DOHH2 (cell line): ENCODE measurements at regions not wholly inside any gene's neighbourhood (a gene's known extent, or its start where the extent isn't known, plus 50 kb on each side); places are given as distances from the start of the nearest gene placed in this dataset.

Source experiments
- H3F3A ChIP-seq: fragments of 200-600 bp; sonication (generic), shearing (Covaris generic); 2 replicates; pipeline ENCODE4 v1.6.0; 2016; ENCODE audit warnings: antibody characterized with exemption, mild to moderate bottlenecking; ENCODE audit not compliant: control insufficient read depth, insufficient read depth
- H3K27ac ChIP-seq: fragments of 200-600 bp; sonication (generic); 2 replicates; pipeline ENCODE4 v1.5.1; 2014; ENCODE audit warnings: low read depth, mild to moderate bottlenecking, low read length, moderate library complexity
- H3K27me3 ChIP-seq: fragments of 200-600 bp; sonication (generic); 2 replicates; pipeline ENCODE4 v1.6.1; 2014; ENCODE audit warnings: mild to moderate bottlenecking, low read length, mixed read lengths; ENCODE audit not compliant: control insufficient read depth
- H3K36me3 ChIP-seq: fragments of 200-600 bp; sonication (generic); 2 replicates; pipeline ENCODE4 v1.6.1; 2014; ENCODE audit warnings: mild to moderate bottlenecking, low read length, moderate library complexity, mixed read lengths; ENCODE audit not compliant: control insufficient read depth
- H3K4me1 ChIP-seq: fragments of 200-600 bp; sonication (generic); 2 replicates; pipeline ENCODE4 v1.6.1; 2014; ENCODE audit warnings: mild to moderate bottlenecking, low read length, mixed read lengths; ENCODE audit not compliant: control insufficient read depth
- H3K4me2 ChIP-seq: fragments of 200-600 bp; sonication (generic); 2 replicates; pipeline ENCODE4 v1.6.0; 2014; ENCODE audit warnings: mild to moderate bottlenecking, low read length, moderate library complexity
- H3K4me3 ChIP-seq: fragments of 200-600 bp; sonication (generic); 2 replicates; pipeline ENCODE4 v1.5.1; 2014; ENCODE audit warnings: mild to moderate bottlenecking, low read length, mixed read lengths
- H3K79me2 ChIP-seq: fragments of 200-600 bp; sonication (generic); 2 replicates; pipeline ENCODE4 v1.6.1; 2014; ENCODE audit warnings: mild to moderate bottlenecking, low read length, mixed read lengths; ENCODE audit not compliant: control insufficient read depth
- H3K9me2 ChIP-seq: fragments of 200-600 bp; sonication (generic); replicated peaks from 2 replicates; pipeline ENCODE4 v1.6.1; 2014; ENCODE audit warnings: mild to moderate bottlenecking, low read length, mixed read lengths; ENCODE audit not compliant: control insufficient read depth
- H3K9me3 ChIP-seq: fragments of 200-600 bp; sonication (generic); 2 replicates; pipeline ENCODE4 v1.6.1; 2014; ENCODE audit warnings: antibody characterized with exemption, low read length, mixed read lengths; ENCODE audit not compliant: control insufficient read depth, insufficient read depth
- H4K20me1 ChIP-seq: fragments of 200-600 bp; sonication (generic); 2 replicates; pipeline ENCODE4 v1.6.0; 2014; ENCODE audit warnings: low read depth, mild to moderate bottlenecking, antibody characterized with exemption, low read length, moderate library complexity; ENCODE audit not compliant: control insufficient read depth, insufficient read depth
- EZH2phosphoT487 ChIP-seq: fragments of 200-600 bp; sonication (generic); IDR thresholded peaks from 2 replicates; pipeline ENCODE4 v1.6.1; 2017; ENCODE audit warnings: borderline replicate concordance, mild to moderate bottlenecking, antibody characterized with exemption, low read length, moderate library complexity, mixed read lengths
- TF ChIP-seq, protein P1 (sequence below): fragments of 200-600 bp; sonication (generic); IDR thresholded peaks from one replicate; pipeline ENCODE4 v1.5.1; 2014; ENCODE audit warnings: antibody characterized with exemption, mild to moderate bottlenecking, low read depth, low read length; ENCODE audit not compliant: poor library complexity, severe bottlenecking

- H3K9me2 ChIP-seq = no peaks in the 10 kb centered on the region
- no peaks in the 10 kb centered on the region for H3K36me3 ChIP-seq
- H3K9me3 ChIP-seq = no peaks in the 10 kb centered on the region
- TF ChIP-seq, protein P1, sequence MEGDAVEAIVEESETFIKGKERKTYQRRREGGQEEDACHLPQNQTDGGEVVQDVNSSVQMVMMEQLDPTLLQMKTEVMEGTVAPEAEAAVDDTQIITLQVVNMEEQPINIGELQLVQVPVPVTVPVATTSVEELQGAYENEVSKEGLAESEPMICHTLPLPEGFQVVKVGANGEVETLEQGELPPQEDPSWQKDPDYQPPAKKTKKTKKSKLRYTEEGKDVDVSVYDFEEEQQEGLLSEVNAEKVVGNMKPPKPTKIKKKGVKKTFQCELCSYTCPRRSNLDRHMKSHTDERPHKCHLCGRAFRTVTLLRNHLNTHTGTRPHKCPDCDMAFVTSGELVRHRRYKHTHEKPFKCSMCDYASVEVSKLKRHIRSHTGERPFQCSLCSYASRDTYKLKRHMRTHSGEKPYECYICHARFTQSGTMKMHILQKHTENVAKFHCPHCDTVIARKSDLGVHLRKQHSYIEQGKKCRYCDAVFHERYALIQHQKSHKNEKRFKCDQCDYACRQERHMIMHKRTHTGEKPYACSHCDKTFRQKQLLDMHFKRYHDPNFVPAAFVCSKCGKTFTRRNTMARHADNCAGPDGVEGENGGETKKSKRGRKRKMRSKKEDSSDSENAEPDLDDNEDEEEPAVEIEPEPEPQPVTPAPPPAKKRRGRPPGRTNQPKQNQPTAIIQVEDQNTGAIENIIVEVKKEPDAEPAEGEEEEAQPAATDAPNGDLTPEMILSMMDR = no peak
- TF ChIP-seq EZH2phosphoT487 = no peak
- no peaks in the 10 kb centered on the region for H3F3A ChIP-seq
- H3K27me3 ChIP-seq = no peaks in the 10 kb centered on the region
- H4K20me1 ChIP-seq = no peaks in the 10 kb centered on the region
- no peak overlapping the region for H3K4me3 ChIP-seq
- no peak overlapping the region for H3K27ac ChIP-seq
- H3K4me2 ChIP-seq = no peak overlapping the region
- no peaks in the 10 kb centered on the region for H3K4me1 ChIP-seq
- no peaks in the 10 kb centered on the region for H3K79me2 ChIP-seq
Observed at GRCh38 chr10:85250304-85250703, 921.9 kb downstream of the CCSER2 start.

DNA sequence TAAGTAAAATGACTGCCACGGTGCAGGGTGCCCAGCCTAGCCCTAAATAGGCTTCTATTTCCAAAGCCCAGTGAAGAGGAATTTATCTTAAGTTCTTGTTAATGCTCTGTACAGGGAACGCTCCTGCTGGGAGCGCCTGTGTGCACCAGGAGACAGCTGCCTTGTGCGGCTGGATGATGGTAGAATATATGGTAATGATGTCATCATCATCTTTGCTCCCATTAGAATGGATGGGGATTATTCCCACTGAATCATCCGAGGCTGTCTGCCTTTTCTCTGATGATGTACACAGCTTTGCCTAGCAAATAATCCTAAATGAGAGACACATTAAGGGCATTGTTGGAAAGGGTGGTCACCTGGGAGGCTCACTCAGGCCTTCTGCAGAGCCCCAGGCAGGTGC, 928.1 kb downstream of the CCSER2 start:
- Histone ChIP-seq H3K9me2 (no peaks in the 10 kb centered on the region), H3K4me1 (no peaks in the 10 kb centered on the region), H4K20me1 (no peaks in the 10 kb centered on the region), H3K79me2 (no peaks in the 10 kb centered on the region), H3K36me3 (no peaks in the 10 kb centered on the region), H3F3A (no peaks in the 10 kb centered on the region), H3K27ac (no peak overlapping the region), H3K9me3 (no peaks in the 10 kb centered on the region), H3K4me2 (no peak overlapping the region), H3K4me3 (no peak overlapping the region), H3K27me3 (no peaks in the 10 kb centered on the region)
- TF ChIP-seq EZH2phosphoT487 = no peak
- TF ChIP-seq, protein P1 = no peak

- H3K79me2 ChIP-seq = no peaks in the 10 kb centered on the region
- H3K27me3 ChIP-seq = no peaks in the 10 kb centered on the region
- H3K4me2 ChIP-seq = no peak overlapping the region
- no peaks in the 10 kb centered on the region; the same call in 1 of the 2 replicates for H3K9me2 ChIP-seq
- H3K4me3 ChIP-seq = no peak overlapping the region
- no peaks in the 10 kb centered on the region for H3K9me3 ChIP-seq
- H3F3A ChIP-seq = no peaks in the 10 kb centered on the region
- H4K20me1 ChIP-seq = no peaks in the 10 kb centered on the region
- no peak overlapping the region for H3K27ac ChIP-seq
- no peaks in the 10 kb centered on the region for H3K4me1 ChIP-seq
- TF ChIP-seq, protein P1 = no peak
- TF ChIP-seq EZH2phosphoT487 = no peak
- H3K36me3 ChIP-seq = no peaks in the 10 kb centered on the region
Observed at GRCh38 chr10:85259908-85260307, 931.5 kb downstream of the CCSER2 start.

GRCh38 chr10:85262992-85263391, 934.6 kb downstream of the CCSER2 start:
- no peaks in the 10 kb centered on the region for H3K36me3 ChIP-seq
- H3K79me2 ChIP-seq = no peaks in the 10 kb centered on the region
- TF ChIP-seq EZH2phosphoT487 = no peak
- TF ChIP-seq, protein P1 = no peak
- H3K27me3 ChIP-seq = no peaks in the 10 kb centered on the region
- H3K4me3 ChIP-seq = no peak overlapping the region
- no peak overlapping the region for H3K27ac ChIP-seq
- no peaks in the 10 kb centered on the region for H3F3A ChIP-seq
- H3K4me1 ChIP-seq = no peaks in the 10 kb centered on the region
- no peaks in the 10 kb centered on the region; the same call in 1 of the 2 replicates for H3K9me2 ChIP-seq
- H3K4me2 ChIP-seq = no peak overlapping the region
- no peaks in the 10 kb centered on the region for H4K20me1 ChIP-seq
- no peaks in the 10 kb centered on the region for H3K9me3 ChIP-seq
